Osteoblast (primary cell): ENCODE measurements at regions not wholly inside any gene's neighbourhood (a gene's known extent, or its start where the extent isn't known, plus 50 kb on each side); places are given as distances from the start of the nearest gene placed in this dataset.

Experiments
- DNase-seq: peaks from one replicate; pipeline ENCODE4 v3.0.0; 2011; ENCODE audit warnings: low spot score, mixed read lengths; ENCODE audit not compliant: insufficient read length; ENCODE audit errors: missing footprints
- H2AFZ ChIP-seq: 2 replicates; pipeline ENCODE4 v1.6.0; 2011; ENCODE audit warnings: mild to moderate bottlenecking, low read length
- H3K27ac ChIP-seq: 2 replicates; pipeline ENCODE4 v1.5.1; 2011; ENCODE audit warnings: mild to moderate bottlenecking, low read depth, low read length, moderate library complexity
- H3K27me3 ChIP-seq: 2 replicates; pipeline ENCODE4 v1.6.0; 2012; ENCODE audit warnings: mild to moderate bottlenecking, control low read depth, inconsistent platforms, low read length, moderate library complexity; ENCODE audit not compliant: insufficient read depth
- H3K36me3 ChIP-seq: 2 replicates; pipeline ENCODE4 v1.5.1; 2011; ENCODE audit warnings: mild to moderate bottlenecking, low read length, control low read depth, moderate library complexity; ENCODE audit not compliant: insufficient read depth
- H3K4me1 ChIP-seq: 2 replicates; pipeline ENCODE4 v1.5.1; 2011; ENCODE audit warnings: mild to moderate bottlenecking, low read length, control low read depth, moderate library complexity; ENCODE audit not compliant: insufficient read depth
- H3K4me2 ChIP-seq: 2 replicates; pipeline ENCODE4 v1.6.0; 2011; ENCODE audit warnings: mild to moderate bottlenecking, low read length; ENCODE audit not compliant: insufficient read depth
- H3K4me3 ChIP-seq: fragments of 200-600 bp; sonication (generic); 3 replicates; pipeline ENCODE4 v1.5.1; 2012; ENCODE audit warnings: mild to moderate bottlenecking, low read length, inconsistent platforms; ENCODE audit not compliant: insufficient read depth
- H3K79me2 ChIP-seq: 2 replicates; pipeline ENCODE4 v1.6.0; 2012; ENCODE audit warnings: mild to moderate bottlenecking, low read length, control low read depth, inconsistent platforms; ENCODE audit not compliant: insufficient read depth
- H3K9me3 ChIP-seq: 2 replicates; pipeline ENCODE4 v1.5.1; 2011; ENCODE audit warnings: low read depth, low read length, control low read depth
- H4K20me1 ChIP-seq: 2 replicates; pipeline ENCODE4 v1.6.0; 2012; ENCODE audit warnings: mild to moderate bottlenecking, low read length, control low read depth; ENCODE audit not compliant: insufficient read depth
- CTCF ChIP-seq: IDR thresholded peaks from 2 replicates; pipeline ENCODE4 v1.5.1; 2011; ENCODE audit warnings: mild to moderate bottlenecking, low read depth, low read length, moderate library complexity; ENCODE audit errors: extremely low read depth

- Histone ChIP-seq H3K4me3 (no peak overlapping the region), H3K4me1 (no peaks in the 10 kb centered on the region), H3K27ac (no peak overlapping the region)
Observed at GRCh38 chr2:200052627-200053026, 97.2 kb downstream of the MAIP1 start.

GRCh38 chr2:200054681-200055468 is 99.5 kb downstream of the MAIP1 start:
- Histone ChIP-seq H3K79me2 (no peaks in the 10 kb centered on the region), H3K4me3 (no peak overlapping the region), H3K4me2 (no peak overlapping the region), H2AFZ (no peak overlapping the region), H3K9me3 (no peaks in the 10 kb centered on the region), H4K20me1 (no peaks in the 10 kb centered on the region), H3K4me1 (no peaks in the 10 kb centered on the region), H3K36me3 (no peaks in the 10 kb centered on the region), H3K27me3 (no peaks in the 10 kb centered on the region), H3K27ac (no peak overlapping the region)
- no peak for TF ChIP-seq CTCF
- no peak for DNase-seq

More at GRCh38 chr2:200052627-200053026, 97.2 kb downstream of the MAIP1 start:
- no peaks in the 10 kb centered on the region for H3K27me3 ChIP-seq
- no peaks in the 10 kb centered on the region for H4K20me1 ChIP-seq
- no peaks in the 10 kb centered on the region for H3K9me3 ChIP-seq
- no peaks in the 10 kb centered on the region for H3K36me3 ChIP-seq
- no peak for TF ChIP-seq CTCF
- no peak overlapping the region for H3K4me2 ChIP-seq
- no peak for DNase-seq
- H3K79me2 ChIP-seq: no peaks in the 10 kb centered on the region
- no peak overlapping the region for H2AFZ ChIP-seq

- Histone ChIP-seq H3K27ac (no peak overlapping the region), H3K9me3 (no peaks in the 10 kb centered on the region), H3K27me3 (no peaks in the 10 kb centered on the region), H4K20me1 (no peaks in the 10 kb centered on the region), H2AFZ (peak overlapping the region; percentile 35), H3K4me1 (no peaks in the 10 kb centered on the region), H3K36me3 (no peaks in the 10 kb centered on the region), H3K4me2 (no peak overlapping the region), H3K4me3 (no peak overlapping the region), H3K79me2 (no peaks in the 10 kb centered on the region)
- no peak for DNase-seq
- no peak for TF ChIP-seq CTCF
Observed at GRCh38 chr2:200056105-200056504, 100.7 kb downstream of the MAIP1 start.

GRCh38 chr2:200063155-200063554 is 107.8 kb downstream of the MAIP1 start:
- no peaks in the 10 kb centered on the region for H3K79me2 ChIP-seq
- H4K20me1 ChIP-seq: no peaks in the 10 kb centered on the region
- H3K9me3 ChIP-seq: no peaks in the 10 kb centered on the region
- no peak for TF ChIP-seq CTCF
- no peak overlapping the region for H3K4me3 ChIP-seq
- no peak for DNase-seq
- H3K4me2 ChIP-seq: no peak overlapping the region
- H3K27me3 ChIP-seq: peaks cover 11% of the 10 kb centered on the region
- H3K36me3 ChIP-seq: no peaks in the 10 kb centered on the region
- no peak overlapping the region for H3K27ac ChIP-seq
- no peak overlapping the region for H2AFZ ChIP-seq
- H3K4me1 ChIP-seq: no peaks in the 10 kb centered on the region
